ENCODE measurements at regions not wholly inside any gene's neighbourhood (a gene's known extent, or its start where the extent isn't known, plus 50 kb on each side); places are given as distances from the start of the nearest gene placed in this dataset.

- no peak for DNase-seq
These were observed 367.4 kb upstream of the TBX3 start for GRCh38 chr12:115051378-115051777.

- no peak for DNase-seq
These were observed 365.6 kb upstream of the TBX3 start for GRCh38 chr12:115049614-115050013.

GRCh38 chr12:115046805-115047204 lies 362.8 kb upstream of the TBX3 start:
- no peak for DNase-seq

GRCh38 chr12:115044073-115044472 lies 360.1 kb upstream of the TBX3 start:
- DNase-seq = no peak

- DNase-seq = no peak
These were observed 359.1 kb upstream of the TBX3 start for GRCh38 chr12:115043079-115043478.

- DNase-seq = no peak
These were observed 358.4 kb upstream of the TBX3 start for GRCh38 chr12:115042341-115042740.

GRCh38 chr12:115037830-115038229 lies 353.9 kb upstream of the TBX3 start:
- DNase-seq = no peak

GRCh38 chr12:115035535-115036107 lies 351.6 kb upstream of the TBX3 start:
- DNase-seq = no peak

GRCh38 chr12:115032521-115032920 lies 348.5 kb upstream of the TBX3 start:
- no peak for DNase-seq

- DNase-seq = no peak
These were observed 346.0 kb upstream of the TBX3 start for GRCh38 chr12:115030017-115030416.

GRCh38 chr12:115024531-115024930 lies 340.6 kb upstream of the TBX3 start:
- no peak for DNase-seq

GRCh38 chr12:115023279-115024265 lies 339.6 kb upstream of the TBX3 start:
- DNase-seq = no peak

GRCh38 chr12:115020091-115020490 lies 336.1 kb upstream of the TBX3 start:
- no peak for DNase-seq

- no peak for DNase-seq
These were observed 333.4 kb upstream of the TBX3 start for GRCh38 chr12:115017346-115017745.

- no peak for DNase-seq
These were observed 329.4 kb upstream of the TBX3 start for GRCh38 chr12:115013236-115013981.

- no peak for DNase-seq
These were observed 328.9 kb upstream of the TBX3 start for GRCh38 chr12:115012861-115013235.

- DNase-seq = no peak
These were observed 327.7 kb upstream of the TBX3 start for GRCh38 chr12:115011703-115012102.

GRCh38 chr12:115010324-115010995 lies 326.5 kb upstream of the TBX3 start:
- DNase-seq = no peak

- DNase-seq = no peak
These were observed 325.0 kb upstream of the TBX3 start for GRCh38 chr12:115008929-115009328.

GRCh38 chr12:115004470-115005146 lies 320.6 kb upstream of the TBX3 start:
- DNase-seq = no peak

- no peak for DNase-seq
These were observed 318.5 kb upstream of the TBX3 start for GRCh38 chr12:115002434-115002833.

- no peak for DNase-seq
These were observed 317.7 kb upstream of the TBX3 start for GRCh38 chr12:115001571-115002180.

Data from hippocampal formation (tissue), 2 donors.